ENCODE measurements at regions not wholly inside any gene's neighbourhood (a gene's known extent, or its start where the extent isn't known, plus 50 kb on each side); places are given as distances from the start of the nearest gene placed in this dataset.

DNA sequence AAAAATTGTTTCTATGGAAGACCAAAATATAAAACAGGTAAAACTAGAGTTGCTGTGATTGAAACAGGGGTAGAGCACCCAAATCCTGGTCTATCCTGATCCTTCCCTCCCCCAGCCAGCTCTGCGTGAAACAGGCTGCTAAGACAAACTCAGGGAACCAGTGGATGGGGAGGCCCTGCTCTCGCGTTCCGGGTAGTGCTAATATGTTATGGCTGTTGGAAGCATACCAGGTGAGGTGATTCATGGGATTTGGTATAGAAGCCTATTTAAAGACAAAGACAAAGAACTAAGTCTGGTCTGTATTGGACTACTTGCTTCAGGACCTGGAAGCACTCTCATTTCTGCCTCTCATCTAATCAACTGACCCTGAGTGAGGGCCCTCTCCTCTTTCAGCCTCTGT lies 63.0 kb upstream of the CCBE1 start:
- TF ChIP-seq, protein P1, sequence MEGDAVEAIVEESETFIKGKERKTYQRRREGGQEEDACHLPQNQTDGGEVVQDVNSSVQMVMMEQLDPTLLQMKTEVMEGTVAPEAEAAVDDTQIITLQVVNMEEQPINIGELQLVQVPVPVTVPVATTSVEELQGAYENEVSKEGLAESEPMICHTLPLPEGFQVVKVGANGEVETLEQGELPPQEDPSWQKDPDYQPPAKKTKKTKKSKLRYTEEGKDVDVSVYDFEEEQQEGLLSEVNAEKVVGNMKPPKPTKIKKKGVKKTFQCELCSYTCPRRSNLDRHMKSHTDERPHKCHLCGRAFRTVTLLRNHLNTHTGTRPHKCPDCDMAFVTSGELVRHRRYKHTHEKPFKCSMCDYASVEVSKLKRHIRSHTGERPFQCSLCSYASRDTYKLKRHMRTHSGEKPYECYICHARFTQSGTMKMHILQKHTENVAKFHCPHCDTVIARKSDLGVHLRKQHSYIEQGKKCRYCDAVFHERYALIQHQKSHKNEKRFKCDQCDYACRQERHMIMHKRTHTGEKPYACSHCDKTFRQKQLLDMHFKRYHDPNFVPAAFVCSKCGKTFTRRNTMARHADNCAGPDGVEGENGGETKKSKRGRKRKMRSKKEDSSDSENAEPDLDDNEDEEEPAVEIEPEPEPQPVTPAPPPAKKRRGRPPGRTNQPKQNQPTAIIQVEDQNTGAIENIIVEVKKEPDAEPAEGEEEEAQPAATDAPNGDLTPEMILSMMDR (IDR thresholded peaks at IDR 0.05): no peak
- no peak for TF ChIP-seq POLR2A (IDR thresholded peaks at IDR 0.05)
